HepG2 (cell line): ENCODE measurements at regions not wholly inside any gene's neighbourhood (a gene's known extent, or its start where the extent isn't known, plus 50 kb on each side); places are given as distances from the start of the nearest gene placed in this dataset.
"Not testable (repeated sequence)": the region's sequence is repeated elsewhere in the genome, so short reads cannot be mapped to it uniquely, and the experiment has no call there.

Source experiments
- SRY ChIP-seq: sonication (generic); formaldehyde crosslinking; IDR thresholded peaks from 2 replicates; pipeline ENCODE4 v1.8.0; 2022; ENCODE audit warnings: mild to moderate bottlenecking, missing genetic modification reagents
- TCF7 ChIP-seq: sonication (generic); IDR thresholded peaks from 2 replicates; pipeline ENCODE4 v1.6.1; 2016; ENCODE audit warnings: antibody characterized with exemption, low read depth

- not testable (repeated sequence) for TF ChIP-seq TCF7; SRY (CRISPR knock-in tag)
These were observed 388.1 kb downstream of the GOLGA6L6 start for GRCh38 chr15:20153528-20153927.
